ENCODE measurements at regions not wholly inside any gene's neighbourhood (a gene's known extent, or its start where the extent isn't known, plus 50 kb on each side); places are given as distances from the start of the nearest gene placed in this dataset.
"Not testable (repeated sequence)": the region's sequence is repeated elsewhere in the genome, so short reads cannot be mapped to it uniquely, and the experiment has no call there.

GRCh38 chr12:58712976-58713375, 207.3 kb downstream of the LRIG3 start:
- Histone ChIP-seq H3K9me3 (no peaks in the 10 kb centered on the region), H3K4me3 (no peak overlapping the region), H3K27me3 (ENCODE audit: low read depth) (no peaks in the 10 kb centered on the region), H3K36me3 (replicated peaks) (no peaks in the 10 kb centered on the region), H3K4me1 (peaks cover 10% of the 10 kb centered on the region; the same call in 1 of the 2 replicates)
- DNase-seq (ENCODE audit: low spot score in 2 of 2) = no peak
- in situ Hi-C loops (cut with MboI; ENCODE audit: low sequenced_read_pairs) = no loop called here

DNA sequence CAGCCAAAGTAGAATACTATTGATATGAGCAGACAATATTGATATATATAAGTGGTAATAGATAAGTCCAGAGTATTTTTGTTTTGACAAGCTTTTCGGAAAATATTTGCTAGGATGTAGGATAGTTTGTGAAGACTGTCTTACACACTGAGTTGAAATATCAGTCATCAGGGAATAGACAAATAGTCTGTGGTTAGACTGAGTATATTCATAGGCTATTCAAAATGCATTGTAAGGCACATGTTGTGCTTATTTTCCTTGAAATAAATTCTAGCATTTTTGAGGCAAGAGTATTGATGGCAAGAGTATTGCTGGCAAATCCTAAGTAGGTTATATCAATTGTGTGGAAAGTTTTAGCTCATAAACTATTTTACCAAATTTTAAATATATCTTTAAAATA, 201.1 kb downstream of the LRIG3 start:
- H3K27me3 ChIP-seq (ENCODE audit: low read depth) = no peaks in the 10 kb centered on the region
- no peaks in the 10 kb centered on the region for H3K4me1 ChIP-seq
- no peaks in the 10 kb centered on the region for H3K9me3 ChIP-seq
- DNase-seq (ENCODE audit: low spot score in 2 of 2) = no peak
- no peak overlapping the region for H3K4me3 ChIP-seq
- no peaks in the 10 kb centered on the region for H3K36me3 ChIP-seq (replicated peaks)
- in situ Hi-C loops (cut with MboI; ENCODE audit: low sequenced_read_pairs) = no loop called here

DNA sequence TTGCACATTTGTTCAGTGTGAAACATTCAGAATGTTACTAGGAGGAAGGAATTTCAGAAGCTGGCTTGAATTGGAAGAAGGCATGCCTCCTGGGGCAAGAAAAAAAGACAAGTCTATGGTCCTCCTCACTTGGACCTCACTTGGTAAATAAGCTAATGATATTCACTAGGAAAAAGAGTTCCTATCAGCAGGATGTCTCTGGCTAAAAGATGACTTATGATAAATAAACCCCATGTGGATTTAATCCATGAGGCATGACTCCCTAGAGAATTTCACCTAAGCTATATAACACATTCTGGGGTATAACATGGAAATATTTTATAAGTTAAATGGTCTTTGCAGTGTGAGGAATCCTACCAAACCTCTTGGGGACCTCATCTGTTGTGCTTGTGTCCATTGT, 199.9 kb downstream of the LRIG3 start:
- H3K4me3 ChIP-seq = no peak overlapping the region
- in situ Hi-C loops (cut with MboI; ENCODE audit: low sequenced_read_pairs) = no loop called here
- no peak for DNase-seq (ENCODE audit: low spot score in 2 of 2)
- H3K36me3 ChIP-seq (replicated peaks) = no peaks in the 10 kb centered on the region
- H3K27me3 ChIP-seq (ENCODE audit: low read depth) = no peaks in the 10 kb centered on the region
- no peaks in the 10 kb centered on the region for H3K4me1 ChIP-seq
- H3K9me3 ChIP-seq = no peaks in the 10 kb centered on the region

DNA sequence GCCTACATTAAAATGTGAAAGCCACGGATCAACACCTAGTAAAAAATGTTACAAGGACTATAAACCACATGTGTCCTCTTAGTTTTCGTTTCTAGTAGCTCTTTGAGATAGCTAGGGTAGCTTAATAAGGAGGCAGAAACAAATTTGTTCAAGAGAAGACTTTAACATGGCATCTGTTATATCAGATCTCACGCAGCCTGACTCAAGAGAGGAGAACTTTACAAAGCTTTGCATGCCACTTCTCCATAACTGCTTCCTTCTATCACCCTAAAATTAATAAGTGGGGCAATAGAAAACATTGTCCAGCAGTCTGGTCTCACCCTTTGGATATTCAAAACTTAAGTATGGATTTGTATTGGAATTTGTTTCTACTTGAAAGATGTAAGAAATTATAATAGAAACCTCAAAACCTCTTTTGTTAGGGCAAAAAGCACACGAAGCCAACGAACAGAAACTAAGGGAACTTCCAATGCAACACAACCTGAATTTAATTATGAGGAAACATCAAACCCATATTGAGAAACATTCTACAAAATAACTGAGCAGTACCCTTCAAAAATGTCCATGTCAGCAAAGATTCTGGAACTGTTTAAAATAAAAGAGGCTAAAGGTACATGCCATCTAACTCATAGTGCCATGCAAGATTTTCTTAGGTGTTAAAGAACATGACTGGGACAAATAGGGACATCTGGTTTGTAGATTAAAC, 194.8 kb downstream of the LRIG3 start:
- Histone ChIP-seq H3K4me3 (no peak overlapping the region), H3K4me1 (no peaks in the 10 kb centered on the region), H3K36me3 (replicated peaks) (no peaks in the 10 kb centered on the region), H3K27me3 (ENCODE audit: low read depth) (no peaks in the 10 kb centered on the region), H3K9me3 (no peaks in the 10 kb centered on the region)
- no peak for DNase-seq (ENCODE audit: low spot score in 2 of 2)
- in situ Hi-C loops (cut with MboI; ENCODE audit: low sequenced_read_pairs) = no loop called here

- Histone ChIP-seq H3K36me3 (replicated peaks) (no peaks in the 10 kb centered on the region), H3K4me3 (no peak overlapping the region), H3K4me1 (no peaks in the 10 kb centered on the region), H3K27me3 (ENCODE audit: low read depth) (no peaks in the 10 kb centered on the region), H3K9me3 (no peaks in the 10 kb centered on the region)
- DNase-seq (ENCODE audit: low spot score in 2 of 2) = no peak
- in situ Hi-C loops (cut with MboI; ENCODE audit: low sequenced_read_pairs) = no loop called here
These were observed 192.8 kb downstream of the LRIG3 start for GRCh38 chr12:58727521-58727920.

DNA sequence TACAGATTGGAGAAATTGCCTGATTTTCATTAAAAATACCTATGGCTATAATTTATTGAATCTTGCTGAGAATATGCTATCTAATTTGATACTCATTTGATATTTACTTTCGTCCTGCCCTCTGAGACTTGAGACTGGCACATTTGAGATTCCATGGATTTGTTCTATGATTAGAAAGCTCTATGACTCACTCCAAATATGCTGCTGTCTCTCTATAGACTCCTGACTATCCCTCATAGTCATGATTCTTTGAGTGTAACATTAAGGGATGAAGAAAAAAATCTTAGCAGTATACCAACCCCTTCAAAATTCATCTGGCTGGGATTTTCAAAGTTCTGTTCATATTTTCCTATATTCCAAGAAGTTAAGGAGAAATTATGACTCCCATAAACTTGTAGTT, 191.9 kb downstream of the LRIG3 start:
- in situ Hi-C loops (cut with MboI; ENCODE audit: low sequenced_read_pairs) = no loop called here
- no peak for DNase-seq (ENCODE audit: low spot score in 2 of 2)
- H3K4me1 ChIP-seq = no peaks in the 10 kb centered on the region
- no peak overlapping the region for H3K4me3 ChIP-seq
- H3K36me3 ChIP-seq (replicated peaks) = no peaks in the 10 kb centered on the region
- H3K27me3 ChIP-seq (ENCODE audit: low read depth) = no peaks in the 10 kb centered on the region
- H3K9me3 ChIP-seq = no peaks in the 10 kb centered on the region

DNA sequence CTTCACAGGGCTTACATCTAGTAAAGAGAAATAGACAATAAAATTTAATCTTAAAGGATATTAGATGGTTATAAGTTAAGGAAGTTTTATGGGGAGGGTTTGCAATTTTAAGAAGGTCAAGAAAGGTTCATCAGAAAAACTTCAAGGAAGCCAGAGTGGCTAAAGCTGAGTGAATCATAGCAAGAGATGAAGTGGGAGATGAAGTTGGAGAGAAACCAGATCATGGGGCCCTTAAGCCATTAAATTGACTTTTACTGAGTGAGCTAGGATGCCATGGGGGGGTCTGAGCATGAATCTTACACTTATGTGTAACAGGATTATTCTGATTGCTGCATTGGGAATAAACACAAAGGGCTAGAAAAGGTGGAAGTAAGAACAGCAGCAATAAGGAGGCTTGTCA, 189.2 kb downstream of the LRIG3 start:
- in situ Hi-C loops (cut with MboI; ENCODE audit: low sequenced_read_pairs) = no loop called here
- H3K4me1 ChIP-seq = no peaks in the 10 kb centered on the region
- no peak overlapping the region for H3K4me3 ChIP-seq
- no peaks in the 10 kb centered on the region for H3K27me3 ChIP-seq (ENCODE audit: low read depth)
- no peaks in the 10 kb centered on the region for H3K9me3 ChIP-seq
- no peaks in the 10 kb centered on the region for H3K36me3 ChIP-seq (replicated peaks)
- DNase-seq (ENCODE audit: low spot score in 2 of 2) = no peak

GRCh38 chr12:58732894-58733293, 187.4 kb downstream of the LRIG3 start:
- H3K36me3 ChIP-seq (replicated peaks) = no peaks in the 10 kb centered on the region
- no peak for DNase-seq (ENCODE audit: low spot score in 2 of 2)
- in situ Hi-C loops (cut with MboI; ENCODE audit: low sequenced_read_pairs) = no loop called here
- no peaks in the 10 kb centered on the region for H3K4me1 ChIP-seq
- no peak overlapping the region for H3K4me3 ChIP-seq
- no peaks in the 10 kb centered on the region for H3K9me3 ChIP-seq
- no peaks in the 10 kb centered on the region for H3K27me3 ChIP-seq (ENCODE audit: low read depth)

- H3K4me1 ChIP-seq = peaks cover 9% of the 10 kb centered on the region
- no peaks in the 10 kb centered on the region for H3K9me3 ChIP-seq
- no peaks in the 10 kb centered on the region for H3K36me3 ChIP-seq (replicated peaks)
- no peak for DNase-seq (ENCODE audit: low spot score in 2 of 2)
- in situ Hi-C loops (cut with MboI; ENCODE audit: low sequenced_read_pairs) = no loop called here
- H3K27me3 ChIP-seq (ENCODE audit: low read depth) = no peaks in the 10 kb centered on the region
- H3K4me3 ChIP-seq = no peak overlapping the region
These were observed 179.1 kb downstream of the LRIG3 start for GRCh38 chr12:58741226-58741625.

GRCh38 chr12:58745348-58746125, 174.8 kb downstream of the LRIG3 start:
- H3K27me3 ChIP-seq (ENCODE audit: low read depth) = no peaks in the 10 kb centered on the region
- H3K4me1 ChIP-seq = peaks cover 11% of the 10 kb centered on the region
- H3K9me3 ChIP-seq = no peaks in the 10 kb centered on the region
- peak; percentile 24 to 88 for DNase-seq (ENCODE audit: low spot score in 2 of 2)
- H3K36me3 ChIP-seq (replicated peaks) = no peaks in the 10 kb centered on the region
- in situ Hi-C loops (cut with MboI; ENCODE audit: low sequenced_read_pairs) = no loop called here
- no peak overlapping the region for H3K4me3 ChIP-seq

GRCh38 chr12:58747533-58747932, 172.8 kb downstream of the LRIG3 start:
- peaks cover 11% of the 10 kb centered on the region for H3K4me1 ChIP-seq
- in situ Hi-C loops (cut with MboI; ENCODE audit: low sequenced_read_pairs) = no loop called here
- no peaks in the 10 kb centered on the region for H3K36me3 ChIP-seq (replicated peaks)
- H3K27me3 ChIP-seq (ENCODE audit: low read depth) = no peaks in the 10 kb centered on the region
- no peak for DNase-seq (ENCODE audit: low spot score in 2 of 2)
- H3K9me3 ChIP-seq = no peaks in the 10 kb centered on the region
- no peak overlapping the region for H3K4me3 ChIP-seq

DNA sequence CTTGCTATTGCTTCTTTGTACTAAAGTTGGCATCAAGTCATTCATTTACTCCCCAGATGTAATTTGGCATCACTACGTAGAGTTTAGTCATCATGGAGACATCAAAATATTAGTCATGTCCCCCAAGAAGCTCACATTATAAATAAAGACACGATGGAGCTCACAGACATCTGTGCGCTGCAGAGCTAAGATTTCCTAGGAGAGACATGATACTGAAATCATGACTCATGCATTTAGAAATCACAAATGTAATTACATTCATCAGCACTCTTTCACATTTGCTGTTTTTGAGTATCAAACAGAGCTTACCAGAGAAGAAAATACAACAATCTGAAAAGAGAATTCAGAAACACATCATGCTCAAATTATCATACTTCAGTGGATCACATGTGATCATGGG, 169.8 kb downstream of the LRIG3 start:
- no peak for DNase-seq (ENCODE audit: low spot score in 2 of 2)
- no peak overlapping the region for H3K4me3 ChIP-seq
- in situ Hi-C loops (cut with MboI; ENCODE audit: low sequenced_read_pairs) = no loop called here
- peaks cover 8% of the 10 kb centered on the region for H3K4me1 ChIP-seq
- no peaks in the 10 kb centered on the region for H3K36me3 ChIP-seq (replicated peaks)
- H3K9me3 ChIP-seq = no peaks in the 10 kb centered on the region
- no peaks in the 10 kb centered on the region for H3K27me3 ChIP-seq (ENCODE audit: low read depth)

GRCh38 chr12:58757422-58757821, 162.9 kb downstream of the LRIG3 start:
- H3K9me3 ChIP-seq = no peaks in the 10 kb centered on the region

GRCh38 chr12:58759745-58760144, 160.6 kb downstream of the LRIG3 start:
- DNase-seq (ENCODE audit: low spot score in 2 of 2); H3K4me3 ChIP-seq; H3K9me3 ChIP-seq; H3K36me3 ChIP-seq (replicated peaks); H3K27me3 ChIP-seq (ENCODE audit: low read depth); in situ Hi-C loops (cut with MboI; ENCODE audit: low sequenced_read_pairs): not testable (repeated sequence)
- H3K4me1 ChIP-seq = peaks cover 16% of the 10 kb centered on the region

More at GRCh38 chr12:58757422-58757821, 162.9 kb downstream of the LRIG3 start:
- no peak for DNase-seq (ENCODE audit: low spot score in 2 of 2)
- H3K27me3 ChIP-seq (ENCODE audit: low read depth) = no peaks in the 10 kb centered on the region
- in situ Hi-C loops (cut with MboI; ENCODE audit: low sequenced_read_pairs) = no loop called here
- peaks cover 8% of the 10 kb centered on the region for H3K4me1 ChIP-seq
- no peak overlapping the region for H3K4me3 ChIP-seq
- H3K36me3 ChIP-seq (replicated peaks) = no peaks in the 10 kb centered on the region

Measured in HAP-1 (cell line).